GM23338 (cell line): ENCODE measurements at regions not wholly inside any gene's neighbourhood (a gene's known extent, or its start where the extent isn't known, plus 50 kb on each side); places are given as distances from the start of the nearest gene placed in this dataset.

ENCODE experiments used
- ATAC-seq: fragments of 200-7000 bp; cut with Tn5 transposase; 3 replicates; pipeline ENCODE4 v1.9.1; 2020
- DNase-seq: peaks from one replicate; pipeline ENCODE4 v3.0.0-alpha.2; 2015; ENCODE audit warnings: low spot score
- H2AFZ ChIP-seq: fragments of 200-600 bp; sonication (generic); 2 replicates; pipeline ENCODE4 v1.8.0; 2016; ENCODE audit warnings: antibody characterized with exemption, mild to moderate bottlenecking, moderate library complexity
- H3F3A ChIP-seq: fragments of 200-600 bp; sonication (generic); replicated peaks from 2 replicates; pipeline ENCODE4 v1.8.0; 2017; ENCODE audit warnings: antibody characterized with exemption, mixed run types, low read depth
- H3K27ac ChIP-seq: fragments of 200-600 bp; sonication (generic); 2 replicates; pipeline ENCODE4 v1.6.1; 2016; ENCODE audit warnings: low read depth
- H3K27me3 ChIP-seq: fragments of 200-600 bp; sonication (generic); 2 replicates; pipeline ENCODE4 v1.8.0; 2016; ENCODE audit warnings: mild to moderate bottlenecking, mixed run types, moderate library complexity; ENCODE audit not compliant: insufficient read depth
- H3K36me3 ChIP-seq: fragments of 200-600 bp; sonication (generic); 2 replicates; pipeline ENCODE4 v1.8.0; 2016; ENCODE audit warnings: mild to moderate bottlenecking; ENCODE audit not compliant: insufficient read depth
- H3K4me1 ChIP-seq: fragments of 200-600 bp; sonication (generic); 2 replicates; pipeline ENCODE4 v1.8.0; 2016; ENCODE audit warnings: mild to moderate bottlenecking, moderate library complexity; ENCODE audit not compliant: insufficient read depth
- H3K4me2 ChIP-seq: fragments of 200-600 bp; sonication (generic); 2 replicates; pipeline ENCODE4 v1.7.1; 2017; ENCODE audit warnings: mixed run types
- H3K4me3 ChIP-seq: fragments of 200-600 bp; sonication (generic); 2 replicates; pipeline ENCODE4 v1.6.1; 2016; ENCODE audit warnings: mixed run types
- H3K79me2 ChIP-seq: fragments of 200-600 bp; sonication (generic); replicated peaks from 2 replicates; pipeline ENCODE4 v1.8.0; 2017; ENCODE audit warnings: mild to moderate bottlenecking; ENCODE audit not compliant: insufficient read depth
- H3K9me2 ChIP-seq: fragments of 200-600 bp; sonication (generic); 2 replicates; pipeline ENCODE4 v1.8.0; 2017; ENCODE audit not compliant: insufficient read depth
- H4K20me1 ChIP-seq: fragments of 200-600 bp; sonication (generic); replicated peaks from 2 replicates; pipeline ENCODE4 v1.8.0; 2017; ENCODE audit warnings: mild to moderate bottlenecking; ENCODE audit not compliant: insufficient read depth
- H3K27ac Mint-ChIP-seq: 2 replicates; pipeline ENCODE4 v1.8.0; 2020; ENCODE audit warnings: inconsistent platforms, mild to moderate bottlenecking, moderate library complexity, mixed read lengths
- H3K27me3 Mint-ChIP-seq: 3 replicates; pipeline ENCODE4 v1.8.0; 2022; ENCODE audit warnings: low read depth, mild to moderate bottlenecking, moderate library complexity, mixed read lengths, inconsistent platforms; ENCODE audit not compliant: insufficient read depth, poor library complexity
- H3K36me3 Mint-ChIP-seq: 3 replicates; pipeline ENCODE4 v1.8.0; 2021; ENCODE audit warnings: low read depth, mild to moderate bottlenecking, inconsistent platforms, moderate library complexity, mixed read lengths
- H3K4me1 Mint-ChIP-seq: 3 replicates; pipeline ENCODE4 v1.8.0; 2020; ENCODE audit warnings: mild to moderate bottlenecking, inconsistent platforms, mixed read lengths
- H3K4me3 Mint-ChIP-seq: 3 replicates; pipeline ENCODE4 v1.8.0; 2021; ENCODE audit warnings: moderate library complexity, mild to moderate bottlenecking, inconsistent platforms, mixed read lengths
- H3K9me3 Mint-ChIP-seq: 3 replicates; pipeline ENCODE4 v1.8.0; 2020; ENCODE audit warnings: moderate library complexity, mild to moderate bottlenecking, inconsistent platforms, mixed read lengths
- CREB1 ChIP-seq: fragments of 250-450 bp; sonication (Bioruptor Pico); IDR thresholded peaks from 2 replicates; pipeline ENCODE4 v1.5.0; 2020; ENCODE audit warnings: low read depth, mild to moderate bottlenecking, moderate library complexity
- EZH2 ChIP-seq: fragments of 200-600 bp; sonication (generic); IDR thresholded peaks from one replicate; pipeline ENCODE4 v1.8.0; 2017; ENCODE audit warnings: antibody characterized with exemption, mild to moderate bottlenecking, low read depth; ENCODE audit not compliant: unreplicated experiment
- EZH2phosphoT487 ChIP-seq: fragments of 200-600 bp; sonication (generic); IDR thresholded peaks from one replicate; pipeline ENCODE4 v1.8.1; 2018; ENCODE audit warnings: antibody characterized with exemption; ENCODE audit not compliant: unreplicated experiment
- JUNB ChIP-seq: IDR thresholded peaks from one replicate; pipeline ENCODE4 v1.6.1; 2016; ENCODE audit warnings: antibody characterized with exemption; ENCODE audit not compliant: unreplicated experiment
- NANOG ChIP-seq: IDR thresholded peaks from 2 replicates; pipeline ENCODE4 v1.6.1; 2016; ENCODE audit warnings: antibody characterized with exemption, borderline replicate concordance
- POLR2AphosphoS5 ChIP-seq: IDR thresholded peaks from 2 replicates; pipeline ENCODE4 v1.6.1; 2016; ENCODE audit warnings: antibody characterized with exemption, low read depth
- STAT1 ChIP-seq: IDR thresholded peaks from one replicate; pipeline ENCODE4 v1.6.1; 2016; ENCODE audit warnings: antibody characterized with exemption; ENCODE audit not compliant: unreplicated experiment
- ZNF114 ChIP-seq: fragments of 250-450 bp; sonication (Bioruptor Pico); IDR thresholded peaks from 2 replicates; pipeline ENCODE4 v1.5.0; 2020; ENCODE audit warnings: mild to moderate bottlenecking, moderate library complexity
- ZNF331 ChIP-seq: fragments of 250-450 bp; sonication (Bioruptor Pico); IDR thresholded peaks from 2 replicates; pipeline ENCODE4 v1.5.0; 2020; ENCODE audit warnings: low read depth, mild to moderate bottlenecking, moderate library complexity
- TF ChIP-seq, protein P1 (sequence below): IDR thresholded peaks from 2 replicates; pipeline ENCODE4 v1.6.1; 2016; ENCODE audit warnings: antibody characterized with exemption
- TF ChIP-seq, protein P2 (sequence below): fragments of 250-450 bp; sonication (Bioruptor Pico); IDR thresholded peaks from 2 replicates; pipeline ENCODE4 v1.5.0; 2020; ENCODE audit warnings: mild to moderate bottlenecking, moderate library complexity
- TF ChIP-seq, protein P3 (sequence below), 2 experiments: fragments of 200-600 bp in 1 of 2; sonication (generic) in 1 of 2; conservative IDR thresholded peaks; 2 replicates each; pipeline versions ENCODE4 v1.5.1 to v1.6.1; 2016 to 2017; ENCODE audit warnings: antibody characterized with exemption in 2 of 2, low read depth in 2 of 2, mild to moderate bottlenecking in 2 of 2, moderate library complexity in 1 of 2
- TF ChIP-seq, protein P4 (sequence below): IDR thresholded peaks from one replicate; pipeline ENCODE4 v1.6.1; 2018; ENCODE audit warnings: antibody characterized with exemption; ENCODE audit not compliant: unreplicated experiment

DNA sequence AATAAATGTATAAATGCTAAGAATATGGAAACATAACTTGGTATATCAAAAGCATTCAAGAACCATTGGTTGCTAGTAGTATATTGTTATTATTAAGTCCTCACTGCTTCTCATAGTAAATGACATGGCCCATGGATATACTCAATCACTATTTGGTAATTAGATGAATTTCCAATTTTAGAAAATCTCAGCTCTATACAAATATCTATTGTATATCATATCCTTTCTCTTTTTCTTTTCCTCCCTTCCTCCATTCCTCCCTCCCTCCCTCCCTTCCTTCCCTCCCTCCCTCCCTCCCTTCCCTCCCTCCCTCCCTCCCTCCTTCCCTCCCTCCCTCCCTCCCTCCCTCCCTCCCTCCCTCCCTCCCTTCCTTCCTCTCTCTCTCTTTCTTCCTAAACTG lies 514.4 kb upstream of the LCORL start:
- no peaks in the 10 kb centered on the region for H3K27me3 ChIP-seq
- H4K20me1 ChIP-seq, result no peaks in the 10 kb centered on the region
- ATAC-seq, result no peak
- H3K36me3 ChIP-seq, result no peaks in the 10 kb centered on the region
- H3K4me3 ChIP-seq, result no peak overlapping the region
- no peaks in the 10 kb centered on the region for H3K36me3 Mint-ChIP-seq
- no peaks in the 10 kb centered on the region for H3K4me1 ChIP-seq
- no peak overlapping the region for H3K4me2 ChIP-seq
- no peak overlapping the region for H3K27ac Mint-ChIP-seq
- H3K4me3 Mint-ChIP-seq, result no peak overlapping the region
- no peaks in the 10 kb centered on the region for H3F3A ChIP-seq
- H3K9me3 Mint-ChIP-seq, result no peaks in the 10 kb centered on the region
- 0 out of 2 replicates have a peak, but pooled peaks cover 2% of the 10 kb centered on the region for H3K9me2 ChIP-seq
- no peak overlapping the region for H2AFZ ChIP-seq
- no peaks in the 10 kb centered on the region for H3K27me3 Mint-ChIP-seq
- TF ChIP-seq, protein P1, sequence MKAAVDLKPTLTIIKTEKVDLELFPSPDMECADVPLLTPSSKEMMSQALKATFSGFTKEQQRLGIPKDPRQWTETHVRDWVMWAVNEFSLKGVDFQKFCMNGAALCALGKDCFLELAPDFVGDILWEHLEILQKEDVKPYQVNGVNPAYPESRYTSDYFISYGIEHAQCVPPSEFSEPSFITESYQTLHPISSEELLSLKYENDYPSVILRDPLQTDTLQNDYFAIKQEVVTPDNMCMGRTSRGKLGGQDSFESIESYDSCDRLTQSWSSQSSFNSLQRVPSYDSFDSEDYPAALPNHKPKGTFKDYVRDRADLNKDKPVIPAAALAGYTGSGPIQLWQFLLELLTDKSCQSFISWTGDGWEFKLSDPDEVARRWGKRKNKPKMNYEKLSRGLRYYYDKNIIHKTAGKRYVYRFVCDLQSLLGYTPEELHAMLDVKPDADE, result no peak
- TF ChIP-seq CREB1 (no peak), ZNF114 (CRISPR knock-in tag) (no peak), EZH2phosphoT487 (no peak), EZH2 (no peak), JUNB (no peak), NANOG (no peak), STAT1 (no peak), POLR2AphosphoS5 (no peak), ZNF331 (CRISPR knock-in tag) (no peak)
- TF ChIP-seq, protein P2, sequence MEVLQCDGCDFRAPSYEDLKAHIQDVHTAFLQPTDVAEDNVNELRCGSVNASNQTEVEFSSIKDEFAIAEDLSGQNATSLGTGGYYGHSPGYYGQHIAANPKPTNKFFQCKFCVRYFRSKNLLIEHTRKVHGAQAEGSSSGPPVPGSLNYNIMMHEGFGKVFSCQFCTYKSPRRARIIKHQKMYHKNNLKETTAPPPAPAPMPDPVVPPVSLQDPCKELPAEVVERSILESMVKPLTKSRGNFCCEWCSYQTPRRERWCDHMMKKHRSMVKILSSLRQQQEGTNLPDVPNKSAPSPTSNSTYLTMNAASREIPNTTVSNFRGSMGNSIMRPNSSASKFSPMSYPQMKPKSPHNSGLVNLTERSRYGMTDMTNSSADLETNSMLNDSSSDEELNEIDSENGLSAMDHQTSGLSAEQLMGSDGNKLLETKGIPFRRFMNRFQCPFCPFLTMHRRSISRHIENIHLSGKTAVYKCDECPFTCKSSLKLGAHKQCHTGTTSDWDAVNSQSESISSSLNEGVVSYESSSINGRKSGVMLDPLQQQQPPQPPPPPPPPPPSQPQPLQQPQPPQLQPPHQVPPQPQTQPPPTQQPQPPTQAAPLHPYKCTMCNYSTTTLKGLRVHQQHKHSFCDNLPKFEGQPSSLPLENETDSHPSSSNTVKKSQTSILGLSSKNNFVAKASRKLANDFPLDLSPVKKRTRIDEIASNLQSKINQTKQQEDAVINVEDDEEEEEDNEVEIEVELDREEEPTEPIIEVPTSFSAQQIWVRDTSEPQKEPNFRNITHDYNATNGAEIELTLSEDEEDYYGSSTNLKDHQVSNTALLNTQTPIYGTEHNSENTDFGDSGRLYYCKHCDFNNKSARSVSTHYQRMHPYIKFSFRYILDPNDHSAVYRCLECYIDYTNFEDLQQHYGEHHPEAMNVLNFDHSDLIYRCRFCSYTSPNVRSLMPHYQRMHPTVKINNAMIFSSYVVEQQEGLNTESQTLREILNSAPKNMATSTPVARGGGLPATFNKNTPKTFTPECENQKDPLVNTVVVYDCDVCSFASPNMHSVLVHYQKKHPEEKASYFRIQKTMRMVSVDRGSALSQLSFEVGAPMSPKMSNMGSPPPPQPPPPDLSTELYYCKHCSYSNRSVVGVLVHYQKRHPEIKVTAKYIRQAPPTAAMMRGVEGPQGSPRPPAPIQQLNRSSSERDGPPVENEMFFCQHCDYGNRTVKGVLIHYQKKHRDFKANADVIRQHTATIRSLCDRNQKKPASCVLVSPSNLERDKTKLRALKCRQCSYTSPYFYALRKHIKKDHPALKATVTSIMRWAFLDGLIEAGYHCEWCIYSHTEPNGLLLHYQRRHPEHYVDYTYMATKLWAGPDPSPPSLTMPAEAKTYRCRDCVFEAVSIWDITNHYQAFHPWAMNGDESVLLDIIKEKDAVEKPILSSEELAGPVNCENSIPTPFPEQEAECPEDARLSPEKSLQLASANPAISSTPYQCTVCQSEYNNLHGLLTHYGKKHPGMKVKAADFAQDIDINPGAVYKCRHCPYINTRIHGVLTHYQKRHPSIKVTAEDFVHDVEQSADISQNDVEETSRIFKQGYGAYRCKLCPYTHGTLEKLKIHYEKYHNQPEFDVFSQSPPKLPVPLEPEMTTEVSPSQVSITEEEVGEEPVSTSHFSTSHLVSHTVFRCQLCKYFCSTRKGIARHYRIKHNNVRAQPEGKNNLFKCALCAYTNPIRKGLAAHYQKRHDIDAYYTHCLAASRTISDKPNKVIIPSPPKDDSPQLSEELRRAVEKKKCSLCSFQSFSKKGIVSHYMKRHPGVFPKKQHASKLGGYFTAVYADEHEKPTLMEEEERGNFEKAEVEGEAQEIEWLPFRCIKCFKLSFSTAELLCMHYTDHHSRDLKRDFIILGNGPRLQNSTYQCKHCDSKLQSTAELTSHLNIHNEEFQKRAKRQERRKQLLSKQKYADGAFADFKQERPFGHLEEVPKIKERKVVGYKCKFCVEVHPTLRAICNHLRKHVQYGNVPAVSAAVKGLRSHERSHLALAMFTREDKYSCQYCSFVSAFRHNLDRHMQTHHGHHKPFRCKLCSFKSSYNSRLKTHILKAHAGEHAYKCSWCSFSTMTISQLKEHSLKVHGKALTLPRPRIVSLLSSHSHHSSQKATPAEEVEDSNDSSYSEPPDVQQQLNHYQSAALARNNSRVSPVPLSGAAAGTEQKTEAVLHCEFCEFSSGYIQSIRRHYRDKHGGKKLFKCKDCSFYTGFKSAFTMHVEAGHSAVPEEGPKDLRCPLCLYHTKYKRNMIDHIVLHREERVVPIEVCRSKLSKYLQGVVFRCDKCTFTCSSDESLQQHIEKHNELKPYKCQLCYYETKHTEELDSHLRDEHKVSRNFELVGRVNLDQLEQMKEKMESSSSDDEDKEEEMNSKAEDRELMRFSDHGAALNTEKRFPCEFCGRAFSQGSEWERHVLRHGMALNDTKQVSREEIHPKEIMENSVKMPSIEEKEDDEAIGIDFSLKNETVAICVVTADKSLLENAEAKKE (CRISPR knock-in tag), result no peak
- TF ChIP-seq, protein P3, sequence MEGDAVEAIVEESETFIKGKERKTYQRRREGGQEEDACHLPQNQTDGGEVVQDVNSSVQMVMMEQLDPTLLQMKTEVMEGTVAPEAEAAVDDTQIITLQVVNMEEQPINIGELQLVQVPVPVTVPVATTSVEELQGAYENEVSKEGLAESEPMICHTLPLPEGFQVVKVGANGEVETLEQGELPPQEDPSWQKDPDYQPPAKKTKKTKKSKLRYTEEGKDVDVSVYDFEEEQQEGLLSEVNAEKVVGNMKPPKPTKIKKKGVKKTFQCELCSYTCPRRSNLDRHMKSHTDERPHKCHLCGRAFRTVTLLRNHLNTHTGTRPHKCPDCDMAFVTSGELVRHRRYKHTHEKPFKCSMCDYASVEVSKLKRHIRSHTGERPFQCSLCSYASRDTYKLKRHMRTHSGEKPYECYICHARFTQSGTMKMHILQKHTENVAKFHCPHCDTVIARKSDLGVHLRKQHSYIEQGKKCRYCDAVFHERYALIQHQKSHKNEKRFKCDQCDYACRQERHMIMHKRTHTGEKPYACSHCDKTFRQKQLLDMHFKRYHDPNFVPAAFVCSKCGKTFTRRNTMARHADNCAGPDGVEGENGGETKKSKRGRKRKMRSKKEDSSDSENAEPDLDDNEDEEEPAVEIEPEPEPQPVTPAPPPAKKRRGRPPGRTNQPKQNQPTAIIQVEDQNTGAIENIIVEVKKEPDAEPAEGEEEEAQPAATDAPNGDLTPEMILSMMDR (conservative IDR thresholded peaks at IDR 0.05; ENCODE audit: low read depth in 2 of 2), result no peak
- TF ChIP-seq, protein P4, sequence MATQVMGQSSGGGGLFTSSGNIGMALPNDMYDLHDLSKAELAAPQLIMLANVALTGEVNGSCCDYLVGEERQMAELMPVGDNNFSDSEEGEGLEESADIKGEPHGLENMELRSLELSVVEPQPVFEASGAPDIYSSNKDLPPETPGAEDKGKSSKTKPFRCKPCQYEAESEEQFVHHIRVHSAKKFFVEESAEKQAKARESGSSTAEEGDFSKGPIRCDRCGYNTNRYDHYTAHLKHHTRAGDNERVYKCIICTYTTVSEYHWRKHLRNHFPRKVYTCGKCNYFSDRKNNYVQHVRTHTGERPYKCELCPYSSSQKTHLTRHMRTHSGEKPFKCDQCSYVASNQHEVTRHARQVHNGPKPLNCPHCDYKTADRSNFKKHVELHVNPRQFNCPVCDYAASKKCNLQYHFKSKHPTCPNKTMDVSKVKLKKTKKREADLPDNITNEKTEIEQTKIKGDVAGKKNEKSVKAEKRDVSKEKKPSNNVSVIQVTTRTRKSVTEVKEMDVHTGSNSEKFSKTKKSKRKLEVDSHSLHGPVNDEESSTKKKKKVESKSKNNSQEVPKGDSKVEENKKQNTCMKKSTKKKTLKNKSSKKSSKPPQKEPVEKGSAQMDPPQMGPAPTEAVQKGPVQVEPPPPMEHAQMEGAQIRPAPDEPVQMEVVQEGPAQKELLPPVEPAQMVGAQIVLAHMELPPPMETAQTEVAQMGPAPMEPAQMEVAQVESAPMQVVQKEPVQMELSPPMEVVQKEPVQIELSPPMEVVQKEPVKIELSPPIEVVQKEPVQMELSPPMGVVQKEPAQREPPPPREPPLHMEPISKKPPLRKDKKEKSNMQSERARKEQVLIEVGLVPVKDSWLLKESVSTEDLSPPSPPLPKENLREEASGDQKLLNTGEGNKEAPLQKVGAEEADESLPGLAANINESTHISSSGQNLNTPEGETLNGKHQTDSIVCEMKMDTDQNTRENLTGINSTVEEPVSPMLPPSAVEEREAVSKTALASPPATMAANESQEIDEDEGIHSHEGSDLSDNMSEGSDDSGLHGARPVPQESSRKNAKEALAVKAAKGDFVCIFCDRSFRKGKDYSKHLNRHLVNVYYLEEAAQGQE, result no peak
- H3K27ac ChIP-seq, result no peak overlapping the region
- H3K79me2 ChIP-seq, result no peaks in the 10 kb centered on the region
- no peaks in the 10 kb centered on the region for H3K4me1 Mint-ChIP-seq
- DNase-seq, result no peak
